HepG2 (cell line): ENCODE measurements at regions not wholly inside any gene's neighbourhood (a gene's known extent, or its start where the extent isn't known, plus 50 kb on each side); places are given as distances from the start of the nearest gene placed in this dataset.

Experiments
- ATAC-seq: fragments of 200-7000 bp; cut with Tn5 transposase; 3 replicates; pipeline ENCODE4 v1.9.1; 2020; ENCODE audit warnings: mild to moderate bottlenecking, moderate library complexity
- BruUV-seq: library from RNA; stranded (reverse); fragments of 400-500 nt; replicated peaks from 2 replicates; lab custom pipeline; 2021; lab: Mats Ljungman, UMichigan
- CTCF ChIA-PET: fragments of 300-600 bp; formaldehyde crosslinking; extraction: SDS; loops from one replicate; lab custom pipeline; 2021; ENCODE audit warnings: low total read pairs, inconsistent platforms, low intra/inter-chr PET ratio; lab: Yijun Ruan, JAX
- POLR2A ChIA-PET: fragments of 350-600 bp; sonication (Branson Sonifier 250); formaldehyde crosslinking; loops from one replicate; lab custom pipeline; 2020; ENCODE audit warnings: antibody characterized with exemption, inconsistent platforms; lab: Yijun Ruan, JAX
- DNase-seq: peaks from one replicate; pipeline ENCODE4 v3.0.0-alpha.2; 2015; ENCODE audit warnings: low spot score
- FAIRE-seq: peaks from 3 replicates; lab custom pipeline; 2011; peaks lifted over from hg19 to GRCh38; lab: Jason Lieb, UNC
- H2AFZ ChIP-seq: one replicate; pipeline ENCODE4 v1.6.1; 2011; ENCODE audit warnings: low read length, inconsistent platforms
- H3K27ac ChIP-seq: fragments of 300-600 bp; 3 replicates; pipeline ENCODE4 v1.8.0; 2011; ENCODE audit warnings: mixed run types, mild to moderate bottlenecking, mixed read lengths, low read length, inconsistent platforms; ENCODE audit not compliant: insufficient read depth; ENCODE audit errors: extremely low read length
- H3K27me3 ChIP-seq, 2 experiments: fragments of 200-600 bp in 1 of 2; 2 replicates in 1 of 2; 3 replicates in 1 of 2; pipeline versions ENCODE4 v1.6.0 to v1.8.0; 2011; ENCODE audit warnings: low read length in 2 of 2, mild to moderate bottlenecking in 2 of 2, moderate library complexity in 2 of 2, inconsistent platforms in 1 of 2; ENCODE audit not compliant: insufficient read depth in 2 of 2, control insufficient read depth in 1 of 2
- H3K36me3 ChIP-seq, 2 experiments: fragments of 200-600 bp in 1 of 2; replicated peaks in 1 of 2; 2 replicates in 1 of 2; 3 replicates in 1 of 2; pipeline versions ENCODE4 v1.5.1 to v1.8.0; 2011; ENCODE audit warnings: low read length in 2 of 2, inconsistent platforms in 1 of 2; ENCODE audit not compliant: insufficient read depth in 2 of 2, control insufficient read depth in 1 of 2
- H3K4me1 ChIP-seq: 2 replicates; pipeline ENCODE4 v1.5.1; 2012; ENCODE audit warnings: low read length, inconsistent platforms; ENCODE audit not compliant: insufficient read depth
- H3K4me2 ChIP-seq: 2 replicates; pipeline ENCODE4 v1.6.0; 2011; ENCODE audit warnings: low read depth, low read length, inconsistent platforms
- H3K4me3 ChIP-seq, 3 experiments: fragments of 200-600 bp in 1 of 3; sonication (generic), shearing (Covaris generic) in 1 of 3; replicated peaks in 1 of 3; 2 replicates each; pipeline ENCODE4 v1.5.1; 2011 to 2016; ENCODE audit warnings: low read length in 3 of 3, inconsistent platforms in 2 of 3, low read depth in 2 of 3, mild to moderate bottlenecking in 2 of 3, control low read depth in 1 of 3, mixed read lengths in 1 of 3; ENCODE audit not compliant: insufficient read depth in 1 of 3
- H3K79me2 ChIP-seq: one replicate; pipeline ENCODE4 v1.6.1; 2011; ENCODE audit warnings: low read length, inconsistent platforms; ENCODE audit not compliant: insufficient read depth
- H3K9ac ChIP-seq: 2 replicates; pipeline ENCODE4 v1.6.0; 2011; ENCODE audit warnings: mild to moderate bottlenecking, low read depth, low read length, inconsistent platforms; ENCODE audit not compliant: insufficient read depth
- H3K9me3 ChIP-seq: 2 replicates; pipeline ENCODE4 v1.5.1; 2012; ENCODE audit warnings: mild to moderate bottlenecking, low read length
- H4K20me1 ChIP-seq: 2 replicates; pipeline ENCODE4 v1.6.0; 2011; ENCODE audit warnings: inconsistent platforms, mild to moderate bottlenecking, low read length, moderate library complexity; ENCODE audit not compliant: insufficient read depth
- CBFB ChIP-seq: sonication (generic); formaldehyde crosslinking; IDR thresholded peaks from 2 replicates; pipeline ENCODE4 v1.4.0; 2020; ENCODE audit warnings: missing genetic modification reagents
- CEBPB ChIP-seq: IDR thresholded peaks from 2 replicates; pipeline ENCODE4 v1.6.1; 2011; ENCODE audit warnings: low read depth, low read length, improper control_type of control experiment, borderline replicate concordance
- DR1 ChIP-seq: sonication (generic); formaldehyde crosslinking; IDR thresholded peaks from 2 replicates; pipeline ENCODE4 v1.8.0; 2021; ENCODE audit warnings: mild to moderate bottlenecking, missing genetic modification reagents, inconsistent platforms
- FLYWCH1 ChIP-seq: sonication (generic); formaldehyde crosslinking; IDR thresholded peaks from 2 replicates; pipeline ENCODE4 v1.8.1; 2023; ENCODE audit warnings: mild to moderate bottlenecking, missing genetic modification reagents
- KMT2A ChIP-seq: sonication (generic); formaldehyde crosslinking; IDR thresholded peaks from 2 replicates; pipeline ENCODE4 v1.4.0; 2020; ENCODE audit warnings: missing genetic modification reagents
- MAF1 ChIP-seq: sonication (generic); formaldehyde crosslinking; IDR thresholded peaks from 2 replicates; pipeline ENCODE4 v1.5.0; 2020; ENCODE audit warnings: missing genetic modification reagents, borderline replicate concordance
- MAFF ChIP-seq: IDR thresholded peaks from 2 replicates; pipeline ENCODE4 v1.6.1; 2011; ENCODE audit warnings: low read depth, low read length, improper control_type of control experiment
- SIX1 ChIP-seq: sonication (generic); formaldehyde crosslinking; IDR thresholded peaks from 2 replicates; pipeline ENCODE4 v1.4.0; 2020; ENCODE audit warnings: missing genetic modification reagents, borderline replicate concordance
- ZNF496 ChIP-seq: sonication (generic); formaldehyde crosslinking; IDR thresholded peaks from 2 replicates; pipeline ENCODE4 v1.8.1; 2023; ENCODE audit warnings: mild to moderate bottlenecking, moderate library complexity, missing genetic modification reagents; ENCODE audit not compliant: insufficient replicate concordance
- ZNF720 ChIP-seq: sonication (generic); formaldehyde crosslinking; IDR thresholded peaks from 2 replicates; pipeline ENCODE4 v1.4.0; 2020; ENCODE audit warnings: missing genetic modification reagents
- WGBS: methylation state at CpG from one replicate; pipeline ENCODE4 v1.1.6; 2017; ENCODE audit warnings: low lambda C conversion rate; 5-methylcytosine and 5-hydroxymethylcytosine counted together
- in situ Hi-C: cut with HindIII; loops from 2 replicates; pipeline ENCODE4 v1.10.0; 2017; ENCODE audit warnings: low pct_unique_long_range_greater_than_20kb; ENCODE audit not compliant: extremely low pct_ligation_motif_present
- intact Hi-C: fragments of 100-400 bp; cut with micrococcal nuclease; formaldehyde crosslinking; loops from one replicate; pipeline ENCODE4 v1.10.0; 2022; ENCODE audit not compliant: unreplicated experiment
- TF ChIP-seq, protein P1 (sequence below): sonication (generic); formaldehyde crosslinking; IDR thresholded peaks from 2 replicates; pipeline ENCODE4 v1.8.1; 2023; ENCODE audit warnings: mild to moderate bottlenecking, moderate library complexity, missing genetic modification reagents
- TF ChIP-seq, protein P2 (sequence below): sonication (generic); formaldehyde crosslinking; IDR thresholded peaks from 2 replicates; pipeline ENCODE4 v1.5.0; 2020; ENCODE audit warnings: missing genetic modification reagents

DNA sequence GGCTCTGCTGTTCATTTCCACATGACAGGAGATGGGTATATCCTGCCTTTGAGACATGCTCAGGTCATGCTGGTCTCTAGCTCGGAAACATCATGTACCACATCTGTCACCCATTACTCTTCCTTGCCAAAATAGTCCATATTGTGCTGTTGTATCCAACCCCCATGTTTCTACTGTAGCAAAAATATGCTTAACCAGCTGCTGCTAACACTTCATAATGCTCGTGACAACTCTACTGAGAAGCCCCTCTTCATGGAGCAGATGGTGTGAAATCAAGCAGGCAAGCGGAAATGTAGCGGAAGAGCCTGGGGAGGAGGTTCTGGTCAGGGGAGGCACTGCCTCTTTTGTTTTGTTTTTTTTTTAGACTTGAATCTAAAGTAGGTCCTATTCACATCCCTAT is 82.9 kb downstream of the NPY start (continued):
- TF ChIP-seq CBFB (CRISPR knock-in tag) (no peak), SIX1 (CRISPR knock-in tag) (no peak), MAFF (no peak), MAF1 (CRISPR knock-in tag) (no peak), ZNF720 (no peak), DR1 (CRISPR knock-in tag) (no peak), FLYWCH1 (no peak), KMT2A (no peak)
- TF ChIP-seq, protein P1, sequence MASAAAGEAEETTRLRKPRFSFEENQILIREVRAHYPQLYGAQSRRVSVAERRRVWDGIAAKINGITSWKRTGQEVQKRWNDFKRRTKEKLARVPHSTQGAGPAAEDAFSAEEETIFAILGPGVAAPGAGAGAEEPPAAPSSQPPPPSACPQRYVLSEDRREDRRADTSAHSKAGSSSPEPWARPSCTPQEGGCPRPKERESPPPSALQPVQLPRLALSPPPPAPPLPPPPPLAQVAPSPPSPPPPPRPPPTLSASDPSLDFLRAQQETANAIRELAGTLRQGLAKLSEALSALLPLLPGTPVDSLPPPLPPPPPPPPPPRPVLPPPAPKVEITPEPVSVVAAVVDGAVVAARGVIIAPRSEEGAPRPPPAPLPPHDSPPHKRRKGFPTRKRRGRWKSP (CRISPR knock-in tag) = no peak
- TF ChIP-seq, protein P2, sequence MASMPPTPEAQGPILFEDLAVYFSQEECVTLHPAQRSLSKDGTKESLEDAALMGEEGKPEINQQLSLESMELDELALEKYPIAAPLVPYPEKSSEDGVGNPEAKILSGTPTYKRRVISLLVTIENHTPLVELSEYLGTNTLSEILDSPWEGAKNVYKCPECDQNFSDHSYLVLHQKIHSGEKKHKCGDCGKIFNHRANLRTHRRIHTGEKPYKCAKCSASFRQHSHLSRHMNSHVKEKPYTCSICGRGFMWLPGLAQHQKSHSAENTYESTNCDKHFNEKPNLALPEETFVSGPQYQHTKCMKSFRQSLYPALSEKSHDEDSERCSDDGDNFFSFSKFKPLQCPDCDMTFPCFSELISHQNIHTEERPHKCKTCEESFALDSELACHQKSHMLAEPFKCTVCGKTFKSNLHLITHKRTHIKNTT (CRISPR knock-in tag) = no peak

DNA sequence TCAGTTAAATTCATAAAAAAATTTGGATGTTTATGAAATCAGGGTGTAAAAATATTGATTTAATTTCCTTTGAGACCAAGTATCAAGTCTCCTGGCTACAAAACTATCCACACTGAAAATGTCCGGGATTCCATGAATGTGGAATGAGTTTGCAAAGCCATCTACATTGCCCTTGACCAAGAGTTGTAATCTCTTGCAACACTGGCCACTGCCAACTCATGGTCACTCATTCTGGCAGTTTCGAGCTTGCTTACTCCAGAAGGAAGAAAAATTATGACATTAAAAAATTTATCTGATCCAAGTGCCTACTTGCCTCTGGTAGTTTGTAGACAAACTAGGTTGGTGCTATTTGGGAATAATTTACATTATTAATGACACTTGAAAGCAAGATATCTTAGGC is 84.2 kb downstream of the NPY start:
- intact Hi-C loops = no loop called here
- no peaks in the 10 kb centered on the region for H3K79me2 ChIP-seq
- no peak overlapping the region for H3K4me2 ChIP-seq
- no peaks in the 10 kb centered on the region for H3K9me3 ChIP-seq
- in situ Hi-C loops = no loop called here
- TF ChIP-seq CEBPB = peak; percentile 32; the same call in 1 of the 2 replicates
- TF ChIP-seq ZNF496 (CRISPR knock-in tag) = no peak
- ChIA-PET CTCF (no interaction called here), POLR2A (no interaction called here)
- no peak overlapping the region for H3K27ac ChIP-seq
- H3K27me3 ChIP-seq = peaks cover 2 to 18% of the 10 kb centered on the region in 2 experiments; a peak in 3 of 5 replicates
- DNase-seq (no peak), ATAC-seq (no peak), FAIRE-seq (no peak)
- H3K36me3 ChIP-seq = no peaks in the 10 kb centered on the region
- 23% methylated on average over 2 of the region's 2 CpGs for WGBS
- H4K20me1 ChIP-seq = no peaks in the 10 kb centered on the region
- H3K4me3 ChIP-seq = no peak overlapping the region
- no peak overlapping the region for H3K9ac ChIP-seq
- H2AFZ ChIP-seq = no peak overlapping the region
- BruUV-seq = no TSS peak
- no peaks in the 10 kb centered on the region for H3K4me1 ChIP-seq
